ENCODE measurements at regions not wholly inside any gene's neighbourhood (a gene's known extent, or its start where the extent isn't known, plus 50 kb on each side); places are given as distances from the start of the nearest gene placed in this dataset.

DNA sequence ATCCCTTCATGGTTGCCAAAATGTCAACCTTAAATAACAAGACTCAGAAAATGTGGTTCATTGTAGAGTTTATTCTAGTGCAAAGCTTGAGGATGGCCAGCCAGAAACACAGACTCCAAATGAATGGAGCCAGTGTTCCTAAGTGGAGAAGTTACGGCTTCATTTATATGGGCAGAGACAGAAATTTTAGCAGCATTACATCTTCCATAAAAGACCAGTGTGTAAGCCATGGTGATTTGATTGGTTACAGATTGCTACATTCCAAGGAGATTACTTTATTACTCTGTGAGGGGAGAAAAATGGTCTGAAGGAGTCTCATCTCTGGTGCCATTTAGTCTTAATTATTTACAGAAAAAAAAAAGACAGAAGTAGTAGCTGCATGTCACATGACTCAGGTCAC, 97.8 kb downstream of the OTOR start:
- TF ChIP-seq, protein P1, sequence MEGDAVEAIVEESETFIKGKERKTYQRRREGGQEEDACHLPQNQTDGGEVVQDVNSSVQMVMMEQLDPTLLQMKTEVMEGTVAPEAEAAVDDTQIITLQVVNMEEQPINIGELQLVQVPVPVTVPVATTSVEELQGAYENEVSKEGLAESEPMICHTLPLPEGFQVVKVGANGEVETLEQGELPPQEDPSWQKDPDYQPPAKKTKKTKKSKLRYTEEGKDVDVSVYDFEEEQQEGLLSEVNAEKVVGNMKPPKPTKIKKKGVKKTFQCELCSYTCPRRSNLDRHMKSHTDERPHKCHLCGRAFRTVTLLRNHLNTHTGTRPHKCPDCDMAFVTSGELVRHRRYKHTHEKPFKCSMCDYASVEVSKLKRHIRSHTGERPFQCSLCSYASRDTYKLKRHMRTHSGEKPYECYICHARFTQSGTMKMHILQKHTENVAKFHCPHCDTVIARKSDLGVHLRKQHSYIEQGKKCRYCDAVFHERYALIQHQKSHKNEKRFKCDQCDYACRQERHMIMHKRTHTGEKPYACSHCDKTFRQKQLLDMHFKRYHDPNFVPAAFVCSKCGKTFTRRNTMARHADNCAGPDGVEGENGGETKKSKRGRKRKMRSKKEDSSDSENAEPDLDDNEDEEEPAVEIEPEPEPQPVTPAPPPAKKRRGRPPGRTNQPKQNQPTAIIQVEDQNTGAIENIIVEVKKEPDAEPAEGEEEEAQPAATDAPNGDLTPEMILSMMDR (IDR thresholded peaks at IDR 0.05; ENCODE audit: low read depth, low read length), result no peak
- no peak overlapping the region for H3K4me3 ChIP-seq (ENCODE audit: low read depth, low read length)
- DNase-seq, result no peak
- no peak overlapping the region for H3K27ac ChIP-seq
- no peaks in the 10 kb centered on the region for H3K27me3 ChIP-seq (ENCODE audit: insufficient read depth, low read depth, severe bottlenecking)
- no peaks in the 10 kb centered on the region for H3K36me3 ChIP-seq
- no peaks in the 10 kb centered on the region for H3K9me3 ChIP-seq (ENCODE audit: severe bottlenecking)

DNA sequence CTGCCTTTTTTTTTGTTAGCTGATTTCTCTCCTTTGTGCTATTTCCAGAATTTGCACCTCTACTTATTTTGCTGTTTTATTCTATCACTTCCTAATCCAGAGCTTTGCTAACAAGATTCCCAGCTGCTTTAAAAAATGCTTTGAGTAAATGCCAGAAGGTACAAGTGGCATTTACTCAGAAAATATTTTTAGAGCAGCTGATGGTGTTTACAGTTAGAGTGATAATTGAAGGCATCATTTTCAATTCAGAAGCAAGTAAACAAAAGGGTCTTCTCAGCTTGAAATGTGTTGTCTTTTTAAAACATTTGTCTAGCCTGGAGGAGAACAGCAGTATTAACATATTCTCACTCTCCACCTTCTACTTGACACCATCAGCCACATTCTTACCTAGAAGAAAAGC, 99.9 kb downstream of the OTOR start:
- no peak overlapping the region for H3K27ac ChIP-seq
- no peaks in the 10 kb centered on the region for H3K27me3 ChIP-seq (ENCODE audit: insufficient read depth, low read depth, severe bottlenecking)
- H3K4me3 ChIP-seq (ENCODE audit: low read depth, low read length), result no peak overlapping the region
- TF ChIP-seq, protein P1 (IDR thresholded peaks at IDR 0.05; ENCODE audit: low read depth, low read length), result no peak
- no peak for DNase-seq
- no peaks in the 10 kb centered on the region for H3K9me3 ChIP-seq (ENCODE audit: severe bottlenecking)
- H3K36me3 ChIP-seq, result no peaks in the 10 kb centered on the region

DNA sequence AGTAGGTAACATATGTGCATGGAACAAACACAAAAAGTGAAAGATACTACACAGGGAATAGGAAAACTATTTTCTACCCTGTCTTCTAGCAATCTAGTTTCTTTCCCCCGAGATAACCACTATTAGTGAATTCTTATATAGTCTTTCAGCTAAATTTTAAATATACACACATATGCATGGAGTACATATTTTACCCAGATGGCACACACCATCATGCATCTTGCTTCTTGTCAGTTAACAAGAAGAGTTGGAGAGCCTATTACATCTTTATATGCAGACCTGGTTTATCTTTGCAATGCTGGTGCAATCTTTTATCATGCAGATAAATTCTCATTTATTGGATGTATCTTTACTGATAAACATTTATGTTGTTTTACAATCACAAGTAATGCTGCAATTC, 100.4 kb downstream of the OTOR start:
- no peak overlapping the region for H3K4me3 ChIP-seq (ENCODE audit: low read depth, low read length)
- no peaks in the 10 kb centered on the region for H3K27me3 ChIP-seq (ENCODE audit: insufficient read depth, low read depth, severe bottlenecking)
- DNase-seq, result no peak
- H3K27ac ChIP-seq, result no peak overlapping the region
- H3K9me3 ChIP-seq (ENCODE audit: severe bottlenecking), result no peaks in the 10 kb centered on the region
- H3K36me3 ChIP-seq, result no peaks in the 10 kb centered on the region
- TF ChIP-seq, protein P1 (IDR thresholded peaks at IDR 0.05; ENCODE audit: low read depth, low read length), result no peak

DNA sequence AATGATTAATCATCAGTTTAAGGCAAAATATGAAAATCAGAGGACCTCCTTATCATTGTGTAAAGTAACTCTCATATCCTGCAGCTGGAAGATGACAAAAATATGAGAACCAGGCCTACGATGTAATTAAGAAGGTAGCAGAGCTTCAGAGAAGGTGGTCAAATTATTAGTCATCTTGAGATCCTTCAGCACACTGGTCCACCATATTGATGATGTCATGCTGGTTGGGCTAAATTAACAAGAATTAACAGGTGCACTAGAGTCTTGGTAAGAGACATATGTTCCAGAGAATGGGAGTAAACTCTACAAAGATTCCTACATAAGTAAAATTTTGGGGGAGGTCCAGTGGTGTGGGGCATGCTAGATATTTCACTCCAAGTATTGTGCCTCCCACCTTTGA, 112.8 kb downstream of the OTOR start:
- H3K27me3 ChIP-seq (ENCODE audit: insufficient read depth, low read depth, severe bottlenecking), result no peaks in the 10 kb centered on the region
- DNase-seq, result no peak
- H3K27ac ChIP-seq, result no peak overlapping the region
- no peaks in the 10 kb centered on the region for H3K9me3 ChIP-seq (ENCODE audit: severe bottlenecking)
- H3K36me3 ChIP-seq, result no peaks in the 10 kb centered on the region
- no peak overlapping the region for H3K4me3 ChIP-seq (ENCODE audit: low read depth, low read length)
- TF ChIP-seq, protein P1 (IDR thresholded peaks at IDR 0.05; ENCODE audit: low read depth, low read length), result no peak

DNA sequence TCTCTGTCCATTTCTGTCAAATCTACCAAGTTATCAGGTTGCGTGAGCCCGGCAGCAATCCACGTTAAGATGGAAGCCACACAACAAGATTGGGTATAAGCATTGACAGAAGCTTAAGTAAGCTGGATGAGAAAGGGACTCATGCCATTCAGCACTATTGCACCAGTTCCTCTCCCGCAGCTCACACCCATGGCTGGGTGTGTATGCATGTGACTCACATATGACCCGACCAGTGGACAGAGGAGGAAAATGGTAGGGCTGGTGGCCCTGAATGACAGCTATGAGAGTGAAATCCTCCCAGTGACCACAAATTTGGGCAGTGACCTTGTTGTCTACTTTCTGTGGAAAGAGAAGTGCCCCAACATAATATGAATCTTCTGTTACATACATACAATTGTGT, 113.5 kb downstream of the OTOR start:
- H3K36me3 ChIP-seq, result no peaks in the 10 kb centered on the region
- no peak overlapping the region for H3K27ac ChIP-seq
- TF ChIP-seq, protein P1 (IDR thresholded peaks at IDR 0.05; ENCODE audit: low read depth, low read length), result no peak
- no peak for DNase-seq
- H3K9me3 ChIP-seq (ENCODE audit: severe bottlenecking), result no peaks in the 10 kb centered on the region
- no peaks in the 10 kb centered on the region for H3K27me3 ChIP-seq (ENCODE audit: insufficient read depth, low read depth, severe bottlenecking)
- H3K4me3 ChIP-seq (ENCODE audit: low read depth, low read length), result no peak overlapping the region

DNA sequence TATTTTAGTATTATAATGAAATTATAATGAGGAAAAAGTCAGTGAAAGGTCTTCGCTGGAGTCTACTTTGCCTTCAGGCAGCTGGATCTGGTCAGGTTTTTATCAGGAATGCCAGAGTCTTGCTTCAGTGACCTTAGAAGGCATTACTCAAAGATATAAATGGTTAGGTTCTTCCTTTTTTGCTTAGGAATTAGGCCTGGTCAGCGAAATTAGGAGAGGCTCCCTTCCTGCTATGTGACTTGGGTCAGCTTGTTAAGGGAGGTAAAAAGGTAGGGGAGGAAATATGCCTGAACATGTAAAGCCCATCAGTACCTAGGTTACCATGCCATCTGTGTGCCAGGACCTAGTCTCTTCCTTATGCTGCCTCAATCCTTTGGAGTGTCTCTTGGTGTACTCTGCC, 115.1 kb downstream of the OTOR start:
- Histone ChIP-seq H3K4me3 (ENCODE audit: low read depth, low read length) (no peak overlapping the region), H3K9me3 (ENCODE audit: severe bottlenecking) (no peaks in the 10 kb centered on the region), H3K36me3 (no peaks in the 10 kb centered on the region), H3K27ac (no peak overlapping the region), H3K27me3 (ENCODE audit: insufficient read depth, low read depth, severe bottlenecking) (no peaks in the 10 kb centered on the region)
- no peak for DNase-seq
- TF ChIP-seq, protein P1 (IDR thresholded peaks at IDR 0.05; ENCODE audit: low read depth, low read length), result no peak
